ENCODE measurements at regions not wholly inside any gene's neighbourhood (a gene's known extent, or its start where the extent isn't known, plus 50 kb on each side); places are given as distances from the start of the nearest gene placed in this dataset.

- peak overlapping the region; percentile 90 for H3K27ac Mint-ChIP-seq (ENCODE audit: unreplicated experiment)
- POLR2A ChIA-PET = no interaction called here
- Histone ChIP-seq H3K27me3 (replicated peaks; ENCODE audit: control insufficient read depth, insufficient read depth, low read length) (no peaks in the 10 kb centered on the region), H3K36me3 (ENCODE audit: control insufficient read depth, insufficient read depth, low read length) (no peaks in the 10 kb centered on the region), H3K9me3 (no peaks in the 10 kb centered on the region), H3K4me1 (peaks cover 29% of the 10 kb centered on the region), H3K4me3 (ENCODE audit: low read depth, low read length) (no peak overlapping the region)
- intact Hi-C loops (cut with micrococcal nuclease; ENCODE audit: unreplicated experiment) = no loop called here
- peaks cover 16% of the 10 kb centered on the region for H3K36me3 Mint-ChIP-seq (ENCODE audit: insufficient read depth, unreplicated experiment)
- peaks cover 42% of the 10 kb centered on the region for H3K4me1 Mint-ChIP-seq (ENCODE audit: low read depth, unreplicated experiment)
- CTCF ChIA-PET = interaction anchor here (1.0 to 2.3 kb wide), 2 partner anchors 20 to 22 kb away, joined by 3 to 18 read pairs; no protein-coding TSS in a partner anchor
- no peak overlapping the region for H3K4me3 Mint-ChIP-seq (ENCODE audit: unreplicated experiment)
- no TSS peak for BruUV-seq (replicated peaks)
- TF ChIP-seq, protein P1, sequence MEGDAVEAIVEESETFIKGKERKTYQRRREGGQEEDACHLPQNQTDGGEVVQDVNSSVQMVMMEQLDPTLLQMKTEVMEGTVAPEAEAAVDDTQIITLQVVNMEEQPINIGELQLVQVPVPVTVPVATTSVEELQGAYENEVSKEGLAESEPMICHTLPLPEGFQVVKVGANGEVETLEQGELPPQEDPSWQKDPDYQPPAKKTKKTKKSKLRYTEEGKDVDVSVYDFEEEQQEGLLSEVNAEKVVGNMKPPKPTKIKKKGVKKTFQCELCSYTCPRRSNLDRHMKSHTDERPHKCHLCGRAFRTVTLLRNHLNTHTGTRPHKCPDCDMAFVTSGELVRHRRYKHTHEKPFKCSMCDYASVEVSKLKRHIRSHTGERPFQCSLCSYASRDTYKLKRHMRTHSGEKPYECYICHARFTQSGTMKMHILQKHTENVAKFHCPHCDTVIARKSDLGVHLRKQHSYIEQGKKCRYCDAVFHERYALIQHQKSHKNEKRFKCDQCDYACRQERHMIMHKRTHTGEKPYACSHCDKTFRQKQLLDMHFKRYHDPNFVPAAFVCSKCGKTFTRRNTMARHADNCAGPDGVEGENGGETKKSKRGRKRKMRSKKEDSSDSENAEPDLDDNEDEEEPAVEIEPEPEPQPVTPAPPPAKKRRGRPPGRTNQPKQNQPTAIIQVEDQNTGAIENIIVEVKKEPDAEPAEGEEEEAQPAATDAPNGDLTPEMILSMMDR (IDR thresholded peaks at IDR 0.05; ENCODE audit: insufficient read depth in 1 of 2, low read depth in 1 of 2, low read length in 1 of 2, severe bottlenecking in 1 of 2, unreplicated experiment in 1 of 2) = no peak
- H3K9me3 Mint-ChIP-seq (ENCODE audit: unreplicated experiment) = no peaks in the 10 kb centered on the region
- no peak for DNase-seq
- no peaks in the 10 kb centered on the region for H3K27me3 Mint-ChIP-seq (ENCODE audit: insufficient read depth, unreplicated experiment)
Observed at GRCh38 chr17:72578817-72579470, 458.1 kb downstream of the SOX9 start.

- no peak overlapping the region for H3K4me3 ChIP-seq (ENCODE audit: low read depth, low read length)
- intact Hi-C loops (cut with micrococcal nuclease; ENCODE audit: unreplicated experiment) = loop anchor here (1.0 kb wide), 1 partner anchor 35 kb away; no protein-coding TSS in a partner anchor
- POLR2A ChIA-PET = interaction anchor here (0.6 to 1.8 kb wide), 4 partner anchors 9 to 38 kb away, joined by 3 to 24 read pairs (median 4); no protein-coding TSS in a partner anchor
- CTCF ChIA-PET = interaction anchor here (0.9 to 2.3 kb wide), 6 partner anchors 9 to 59 kb away, joined by 3 to 18 read pairs (median 4); no protein-coding TSS in a partner anchor
- Mint-ChIP-seq H3K27me3 (ENCODE audit: insufficient read depth, unreplicated experiment) (no peaks in the 10 kb centered on the region), H3K4me3 (ENCODE audit: unreplicated experiment) (peak overlapping the region; percentile 14), H3K27ac (ENCODE audit: unreplicated experiment) (peak overlapping the region; percentile 90), H3K9me3 (ENCODE audit: unreplicated experiment) (no peaks in the 10 kb centered on the region), H3K36me3 (ENCODE audit: insufficient read depth, unreplicated experiment) (peaks cover 16% of the 10 kb centered on the region), H3K4me1 (ENCODE audit: low read depth, unreplicated experiment) (peaks cover 36% of the 10 kb centered on the region)
- no TSS peak for BruUV-seq (replicated peaks)
- no peaks in the 10 kb centered on the region for H3K36me3 ChIP-seq (ENCODE audit: control insufficient read depth, insufficient read depth, low read length)
- H3K27me3 ChIP-seq (replicated peaks; ENCODE audit: control insufficient read depth, insufficient read depth, low read length) = no peaks in the 10 kb centered on the region
- DNase-seq = no peak
- peaks cover 29% of the 10 kb centered on the region for H3K4me1 ChIP-seq
- no peaks in the 10 kb centered on the region for H3K9me3 ChIP-seq
- TF ChIP-seq, protein P1 (IDR thresholded peaks at IDR 0.05; ENCODE audit: insufficient read depth in 1 of 2, low read depth in 1 of 2, low read length in 1 of 2, severe bottlenecking in 1 of 2, unreplicated experiment in 1 of 2) = no peak
Observed at GRCh38 chr17:72579990-72580320, 459.1 kb downstream of the SOX9 start.

- Histone ChIP-seq H3K36me3 (ENCODE audit: control insufficient read depth, insufficient read depth, low read length) (no peaks in the 10 kb centered on the region), H3K4me1 (peaks cover 29% of the 10 kb centered on the region), H3K4me3 (ENCODE audit: low read depth, low read length) (no peak overlapping the region), H3K27me3 (replicated peaks; ENCODE audit: control insufficient read depth, insufficient read depth, low read length) (no peaks in the 10 kb centered on the region), H3K9me3 (no peaks in the 10 kb centered on the region)
- Mint-ChIP-seq H3K27me3 (ENCODE audit: insufficient read depth, unreplicated experiment) (no peaks in the 10 kb centered on the region), H3K4me1 (ENCODE audit: low read depth, unreplicated experiment) (peaks cover 36% of the 10 kb centered on the region), H3K4me3 (ENCODE audit: unreplicated experiment) (peak overlapping the region; percentile 7), H3K36me3 (ENCODE audit: insufficient read depth, unreplicated experiment) (peaks cover 16% of the 10 kb centered on the region), H3K27ac (ENCODE audit: unreplicated experiment) (peak overlapping the region; percentile 90), H3K9me3 (ENCODE audit: unreplicated experiment) (no peaks in the 10 kb centered on the region)
- DNase-seq = peak; percentile 78 to 86
- no TSS peak for BruUV-seq (replicated peaks)
- CTCF ChIA-PET = interaction anchor here (0.7 to 2.3 kb wide), 6 partner anchors 8 to 60 kb away, joined by 3 to 18 read pairs (median 4); no protein-coding TSS in a partner anchor
- TF ChIP-seq, protein P1 (IDR thresholded peaks at IDR 0.05; ENCODE audit: insufficient read depth in 1 of 2, low read depth in 1 of 2, low read length in 1 of 2, severe bottlenecking in 1 of 2, unreplicated experiment in 1 of 2) = no peak
- POLR2A ChIA-PET = interaction anchor here (0.5 to 1.8 kb wide), 6 partner anchors 8 to 47 kb away, joined by 3 to 24 read pairs (median 4); no protein-coding TSS in a partner anchor
- intact Hi-C loops (cut with micrococcal nuclease; ENCODE audit: unreplicated experiment) = loop anchor here (1.0 kb wide), 1 partner anchor 35 kb away; no protein-coding TSS in a partner anchor
Observed at GRCh38 chr17:72580321-72581127, 459.7 kb downstream of the SOX9 start.

All from Caco-2 (cell line).